Stimulated activated CD4-positive, alpha-beta T cell treated with anti-CD3 and anti-CD28 coated beads, Interleukin-15, amount 100 ng/mL, for 24 hours (primary cell): ENCODE measurements at regions not wholly inside any gene's neighbourhood (a gene's known extent, or its start where the extent isn't known, plus 50 kb on each side); places are given as distances from the start of the nearest gene placed in this dataset.
"Not testable (repeated sequence)": the region's sequence is repeated elsewhere in the genome, so short reads cannot be mapped to it uniquely, and the experiment has no call there.

ENCODE experiments used
- DNase-seq: peaks from one replicate; pipeline ENCODE4 v3.0.0-alpha.2; 2020

DNA sequence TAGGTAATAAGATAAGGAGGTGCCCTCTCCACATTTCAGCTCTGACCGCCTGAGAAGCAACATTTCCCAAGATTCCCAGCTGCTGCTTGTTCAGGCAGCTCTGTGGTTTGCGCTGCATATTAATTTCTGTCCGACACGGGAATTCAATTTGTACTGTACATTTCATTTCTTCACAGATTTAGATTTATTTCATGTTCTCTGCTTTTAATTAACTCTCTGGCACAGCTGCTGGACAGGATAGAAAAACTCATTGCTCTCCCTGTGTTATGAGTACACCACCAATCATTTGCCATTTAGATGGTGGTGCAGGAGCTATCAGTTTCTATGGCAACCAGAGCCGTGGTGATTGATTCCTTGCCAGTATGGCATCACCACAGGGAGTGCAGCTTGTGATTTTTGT is 558.5 kb downstream of the DMRTA1 start:
- no peak for DNase-seq

DNA sequence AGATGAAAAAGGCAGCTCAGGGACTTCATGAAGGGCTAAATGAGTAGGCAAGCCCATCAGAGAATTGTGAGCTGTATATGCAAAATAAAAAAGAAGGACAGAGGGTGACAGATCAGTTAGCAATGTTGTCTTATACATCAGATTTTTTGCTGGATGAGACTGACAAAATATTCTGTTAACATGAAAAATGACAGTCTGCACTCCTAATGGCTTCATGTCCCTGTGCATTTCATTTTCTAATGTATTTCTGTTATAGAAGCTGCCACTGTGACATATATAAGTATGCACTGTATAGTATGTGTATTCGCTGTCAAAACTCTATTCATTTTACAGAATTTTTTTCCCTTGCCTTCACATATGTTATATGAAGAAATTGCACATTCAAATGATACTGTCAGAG is 559.5 kb downstream of the DMRTA1 start:
- no peak for DNase-seq

DNA sequence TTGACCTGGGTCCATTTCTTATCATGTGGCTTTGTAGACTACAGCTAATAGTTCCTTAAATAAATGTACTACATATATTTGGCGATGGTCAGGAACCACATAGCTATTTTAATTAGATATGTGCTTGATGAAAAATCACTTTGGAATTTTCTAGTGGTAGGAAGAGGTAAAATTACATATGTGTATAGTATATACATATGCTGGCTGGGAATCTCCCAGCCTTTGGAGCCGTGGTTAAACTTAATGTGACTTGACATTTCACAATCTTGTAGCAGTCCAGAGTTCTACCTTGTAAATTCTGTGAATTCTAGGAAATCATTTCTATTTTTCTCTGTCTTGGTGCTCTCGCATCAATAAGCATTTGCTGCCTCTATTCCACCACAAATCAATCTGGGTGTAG is 565.0 kb downstream of the DMRTA1 start:
- no peak for DNase-seq

DNA sequence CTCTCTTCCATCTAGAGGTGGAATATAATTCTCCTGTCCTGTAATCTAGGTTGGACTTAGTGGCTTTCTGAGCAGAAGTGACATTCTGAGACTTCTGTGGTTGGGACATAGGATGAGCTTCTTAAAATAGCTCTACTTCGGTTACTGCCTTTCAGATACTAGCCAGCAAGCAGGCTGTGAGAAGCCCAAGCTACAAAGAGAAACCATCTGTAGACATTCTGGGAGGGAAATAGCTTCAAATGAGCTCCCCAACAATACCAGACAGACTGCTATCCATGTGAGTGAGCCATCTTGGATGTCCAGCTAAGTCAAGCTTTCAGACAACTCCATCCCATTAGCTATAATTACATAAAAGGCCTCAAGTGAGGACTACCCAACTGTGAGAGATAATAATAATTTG is 568.9 kb downstream of the DMRTA1 start:
- DNase-seq: no peak

DNA sequence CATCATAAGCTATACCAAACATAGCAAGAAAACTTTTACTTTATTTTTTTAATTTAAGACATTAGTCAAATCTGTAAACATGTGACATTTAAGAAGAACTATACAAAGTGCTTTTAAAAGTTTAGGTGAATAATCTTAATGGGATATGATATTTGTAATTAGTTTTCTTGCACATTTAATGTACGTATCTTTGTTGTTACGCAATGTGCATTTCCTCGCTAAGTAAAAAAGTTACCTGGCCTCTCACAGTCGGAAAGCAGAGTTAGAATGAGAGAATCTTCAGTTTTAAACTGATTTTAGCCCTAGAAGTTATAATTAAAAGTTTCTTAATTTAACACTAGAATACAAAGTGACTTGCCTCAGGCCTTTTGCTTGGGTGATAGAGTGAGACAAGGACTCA is 589.8 kb downstream of the DMRTA1 start:
- no peak for DNase-seq

DNA sequence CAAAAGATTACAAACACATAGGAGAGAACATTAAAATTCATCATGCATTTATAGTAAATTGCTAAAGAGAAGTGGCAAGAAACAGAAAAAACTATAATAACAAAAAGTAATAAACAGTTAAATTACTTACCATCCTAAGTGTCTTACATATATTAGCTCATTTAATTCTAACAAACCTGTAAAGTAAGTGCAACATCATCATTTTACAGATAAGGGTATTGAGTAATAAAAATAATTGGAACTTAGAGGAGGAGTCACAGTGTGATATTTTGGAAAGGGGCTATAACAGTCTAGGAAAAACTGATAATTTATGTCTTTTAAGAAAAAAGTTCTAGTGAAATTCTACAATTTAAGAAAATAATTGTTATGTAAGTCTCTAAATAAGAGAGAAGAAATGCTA is 592.8 kb downstream of the DMRTA1 start:
- no peak for DNase-seq

DNA sequence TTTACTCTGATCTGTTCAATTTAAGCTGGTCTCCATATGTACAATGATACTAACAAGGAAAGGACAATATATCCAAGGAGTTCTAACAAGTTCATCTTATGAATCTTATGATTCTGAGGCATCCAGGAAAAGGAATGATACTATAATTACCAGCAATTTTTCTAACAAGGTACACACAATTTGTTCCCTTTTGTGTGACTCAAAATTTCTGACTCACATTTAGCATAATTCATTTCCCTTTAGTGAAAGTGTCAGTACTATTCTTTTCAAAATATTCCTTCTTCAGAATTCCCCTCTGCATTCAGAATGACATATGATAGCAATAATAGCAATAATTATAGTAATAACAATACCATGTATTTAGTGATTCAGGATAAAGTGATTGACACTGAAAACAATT is 594.8 kb downstream of the DMRTA1 start:
- DNase-seq: no peak

DNA sequence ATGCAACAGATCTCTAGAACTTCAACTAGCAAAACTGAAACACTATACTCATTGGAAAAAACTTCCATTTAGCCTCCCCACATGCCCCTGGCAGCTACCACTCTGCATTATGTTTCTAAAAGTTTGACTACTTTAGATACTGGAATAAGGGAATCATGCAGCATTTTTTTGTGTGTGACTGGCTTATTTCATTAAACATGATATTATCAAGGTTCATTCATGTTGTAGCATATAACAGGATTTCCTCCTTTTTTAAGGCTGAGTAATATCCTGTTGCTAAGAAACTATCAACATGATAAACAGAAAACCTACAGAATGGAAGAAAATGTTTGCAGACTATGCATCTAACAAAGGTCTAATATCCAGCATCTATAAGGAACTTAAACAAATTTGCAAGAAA is 597.9 kb downstream of the DMRTA1 start:
- DNase-seq: no peak

DNA sequence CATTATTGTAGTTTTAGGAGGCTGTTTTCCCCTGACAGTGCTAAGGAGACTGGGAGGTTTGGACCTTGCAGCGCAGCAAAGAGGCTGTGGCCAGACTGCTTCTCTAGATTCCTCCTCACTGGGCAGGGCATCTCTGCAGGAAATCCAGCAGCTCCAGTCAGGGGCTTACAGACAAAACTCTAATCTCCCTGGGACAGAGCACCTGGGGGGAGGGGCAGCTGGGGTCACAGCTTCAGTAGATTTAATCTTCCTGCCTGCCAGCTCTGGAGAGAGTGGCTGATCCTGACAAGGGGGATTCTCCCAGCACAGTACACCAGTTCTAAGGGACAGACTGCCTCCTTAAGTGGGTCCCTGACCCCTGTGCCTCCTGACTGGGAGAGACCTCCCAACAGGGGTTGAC is 599.4 kb downstream of the DMRTA1 start:
- DNase-seq: not testable (repeated sequence)

DNA sequence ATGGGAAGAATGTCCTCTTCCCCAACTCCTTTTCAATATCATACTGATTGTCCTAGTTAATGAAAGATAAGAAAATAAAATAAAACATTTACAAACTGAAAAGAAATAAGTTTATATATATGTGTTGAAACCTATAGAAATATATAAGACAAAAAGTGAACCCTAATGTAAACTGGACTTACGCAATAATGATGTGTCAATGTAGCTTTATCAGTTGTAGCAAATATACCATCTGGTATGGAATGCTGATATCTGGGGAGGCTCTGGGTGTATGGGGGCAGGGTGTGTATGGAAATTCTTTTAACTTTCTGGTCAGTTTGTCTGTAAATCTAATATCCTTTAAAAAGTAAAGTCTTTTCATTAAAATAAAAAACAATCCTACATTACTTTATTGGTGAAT is 603.9 kb downstream of the DMRTA1 start:
- no peak for DNase-seq

DNA sequence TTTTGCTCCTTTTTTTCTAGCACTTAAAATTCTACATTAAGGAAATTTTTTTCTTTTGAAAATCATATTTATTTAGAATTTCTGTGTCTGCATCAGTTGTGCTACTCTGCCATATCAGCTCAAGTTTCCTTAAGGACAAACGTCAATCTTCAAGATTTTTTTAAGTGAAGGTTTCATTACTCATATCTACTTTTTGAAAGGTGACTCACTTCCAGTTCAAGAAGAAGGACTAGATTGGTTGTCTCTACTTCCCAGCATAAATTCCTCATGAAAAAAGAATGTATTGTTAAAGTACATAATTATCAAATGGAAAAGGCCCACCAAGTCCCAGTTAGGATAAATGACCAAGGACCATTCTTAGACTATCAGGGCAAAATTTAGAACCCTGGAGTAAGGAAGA is 626.5 kb downstream of the DMRTA1 start:
- no peak for DNase-seq

DNA sequence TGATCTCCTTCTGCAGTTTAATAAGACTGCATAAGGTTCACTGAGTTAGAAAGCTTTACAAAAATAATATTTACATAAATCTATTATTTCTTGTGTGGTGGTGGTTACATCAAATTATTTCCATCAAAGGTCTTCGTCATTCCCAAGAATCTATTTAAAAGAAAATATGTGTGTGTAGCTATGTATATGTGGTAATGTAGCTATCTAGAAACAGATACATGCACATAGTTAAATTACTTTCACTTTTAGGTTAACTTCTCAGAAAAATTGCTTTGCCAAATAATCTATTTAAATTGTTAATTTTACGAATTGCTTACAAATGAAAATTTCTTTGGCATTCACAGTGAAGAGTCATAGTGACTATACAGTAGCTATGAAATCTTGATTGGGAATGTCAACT is 633.2 kb downstream of the DMRTA1 start:
- no peak for DNase-seq

DNA sequence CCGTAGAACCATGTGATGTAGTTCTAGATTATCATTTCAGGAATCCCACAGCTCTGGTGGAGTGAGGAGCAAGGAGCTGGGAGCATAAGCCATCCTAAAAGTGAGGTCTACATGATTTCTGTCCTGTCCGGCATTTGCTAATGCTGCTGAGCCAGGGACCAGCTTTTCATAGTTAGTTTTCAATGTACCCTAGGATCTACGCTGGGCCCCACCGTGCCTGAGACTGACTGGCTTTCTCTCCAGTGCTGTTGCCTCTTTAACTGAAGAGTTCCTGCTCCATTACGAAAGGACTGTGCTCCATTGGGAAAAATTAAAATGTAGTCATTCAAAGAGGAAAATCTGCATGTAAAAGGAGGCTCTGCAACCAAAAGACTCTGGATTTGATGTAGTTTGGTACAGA is 634.8 kb downstream of the DMRTA1 start:
- DNase-seq: no peak

DNA sequence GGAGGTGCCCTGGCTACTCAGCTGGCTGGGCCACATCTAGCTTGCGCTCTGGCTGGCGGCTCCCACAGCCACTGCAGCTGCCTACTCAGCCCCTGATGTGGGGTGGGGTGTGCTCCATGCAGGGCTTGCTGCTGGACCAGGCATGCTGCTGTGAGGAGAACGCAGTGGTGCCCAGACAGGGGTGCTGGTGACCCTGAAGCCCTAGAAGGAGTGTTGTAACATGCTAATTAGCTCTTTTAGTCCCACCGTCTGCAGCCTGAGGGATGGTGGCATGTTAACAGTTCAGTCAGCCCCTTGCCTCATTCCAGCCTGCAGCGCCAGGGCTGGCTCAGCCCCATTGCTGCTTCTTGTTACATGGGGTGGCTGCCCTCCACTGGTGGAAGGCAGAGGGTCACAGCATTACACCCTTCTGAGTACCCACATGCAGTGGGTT is 642.3 kb downstream of the DMRTA1 start:
- no peak for DNase-seq

DNA sequence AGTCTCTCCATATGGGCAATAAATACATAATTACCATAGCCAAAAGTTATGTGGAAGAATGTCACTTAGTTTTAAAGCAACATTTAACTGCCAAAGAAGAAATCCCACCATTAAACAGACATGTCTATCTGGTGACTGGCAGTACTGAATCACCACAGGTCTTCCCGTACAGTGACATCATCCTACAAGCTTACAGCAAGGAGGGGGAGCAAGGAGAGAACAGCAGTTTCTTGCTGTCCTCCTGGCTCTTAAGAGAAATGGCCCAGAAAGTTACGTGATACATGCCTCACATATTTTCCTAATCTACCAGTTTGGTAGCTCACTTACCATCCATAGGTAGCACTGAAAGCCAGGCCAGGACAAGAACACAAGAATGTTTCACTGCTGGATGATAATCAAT is 671.0 kb downstream of the DMRTA1 start:
- no peak for DNase-seq

DNA sequence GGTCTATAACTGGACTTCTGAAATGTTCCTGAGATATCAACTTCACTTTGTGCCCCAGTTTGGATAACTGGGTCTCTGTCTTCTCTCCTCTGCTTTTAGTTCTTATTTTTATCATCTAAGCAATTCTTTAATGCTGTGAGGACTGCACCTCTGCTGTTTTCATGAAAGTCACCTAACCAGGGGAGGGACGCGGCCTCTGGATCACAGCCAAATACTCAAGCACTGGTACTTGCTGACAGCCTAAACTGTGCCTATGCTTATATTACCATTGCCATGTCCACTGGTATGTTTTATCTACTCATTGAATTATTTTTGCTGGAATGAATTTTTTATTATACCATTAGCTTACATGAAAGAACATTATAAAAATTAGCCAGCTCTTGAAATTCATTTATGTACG is 674.0 kb downstream of the DMRTA1 start:
- DNase-seq: no peak

DNA sequence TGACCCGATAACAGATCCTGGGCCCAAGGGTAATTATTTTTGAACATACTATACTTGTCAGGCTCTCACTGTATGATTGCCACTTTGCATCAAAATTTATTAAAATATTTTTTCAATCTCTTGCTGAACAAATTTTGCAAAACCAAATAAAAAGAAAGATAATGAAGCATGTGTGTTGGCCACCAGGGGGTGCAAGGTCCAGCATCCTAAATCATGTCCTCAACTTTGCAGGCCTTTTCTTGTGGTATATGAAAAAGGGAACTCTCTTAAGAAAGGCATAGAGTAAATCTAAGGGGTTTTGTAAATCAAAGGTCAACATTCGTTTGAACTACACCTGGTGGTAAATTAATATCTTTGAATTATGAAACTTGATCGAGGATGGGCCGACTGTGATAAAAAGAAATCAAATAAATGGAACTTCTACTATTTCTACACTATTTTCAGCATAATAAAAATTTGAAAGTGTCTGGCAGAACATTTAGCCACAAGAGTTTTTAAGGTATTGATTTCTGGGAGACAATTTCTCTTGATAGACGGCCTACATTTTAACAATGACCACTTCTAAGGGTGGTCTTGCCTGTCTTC is 676.5 kb downstream of the DMRTA1 start:
- DNase-seq: peak; percentile 5

DNA sequence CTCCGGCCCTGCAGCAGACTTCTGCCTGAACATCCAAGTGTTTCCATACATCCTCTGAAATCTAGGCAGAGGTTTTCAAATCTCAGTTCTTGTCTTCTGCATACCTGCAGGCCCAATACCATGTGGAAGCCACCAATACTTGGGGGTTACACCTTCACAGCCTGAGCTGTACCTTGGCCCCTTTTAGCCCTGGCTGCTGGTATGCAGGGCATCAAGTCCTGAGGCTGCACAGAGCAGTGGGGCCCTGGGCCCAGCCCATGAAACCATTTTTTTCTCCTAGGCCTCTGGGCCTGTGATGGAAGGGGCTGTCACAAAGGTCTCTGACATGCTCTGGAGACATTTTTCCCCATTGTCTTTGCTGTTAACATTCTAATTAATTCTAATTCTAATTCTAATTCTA is 680.6 kb downstream of the ELAVL2 start:
- no peak for DNase-seq

DNA sequence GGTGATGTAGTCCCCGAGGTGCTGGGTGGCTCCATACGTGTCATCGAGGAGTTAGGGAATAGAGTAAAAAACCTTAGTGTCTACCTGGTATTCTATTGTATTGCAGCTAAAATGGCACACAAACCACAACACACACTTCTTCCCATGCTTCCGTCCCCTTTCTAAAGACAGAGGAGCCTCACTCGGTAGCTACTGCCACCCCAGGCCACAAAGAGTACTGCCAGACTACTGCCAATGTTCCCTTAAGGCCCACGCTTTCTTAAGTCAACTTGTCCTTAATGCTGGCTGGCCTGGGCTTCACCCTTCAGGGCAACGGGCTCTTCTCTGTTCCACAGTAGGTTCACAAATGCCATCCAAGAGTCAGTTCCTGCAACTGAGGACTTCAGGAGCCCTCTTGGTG is 673.0 kb downstream of the ELAVL2 start:
- DNase-seq: no peak

DNA sequence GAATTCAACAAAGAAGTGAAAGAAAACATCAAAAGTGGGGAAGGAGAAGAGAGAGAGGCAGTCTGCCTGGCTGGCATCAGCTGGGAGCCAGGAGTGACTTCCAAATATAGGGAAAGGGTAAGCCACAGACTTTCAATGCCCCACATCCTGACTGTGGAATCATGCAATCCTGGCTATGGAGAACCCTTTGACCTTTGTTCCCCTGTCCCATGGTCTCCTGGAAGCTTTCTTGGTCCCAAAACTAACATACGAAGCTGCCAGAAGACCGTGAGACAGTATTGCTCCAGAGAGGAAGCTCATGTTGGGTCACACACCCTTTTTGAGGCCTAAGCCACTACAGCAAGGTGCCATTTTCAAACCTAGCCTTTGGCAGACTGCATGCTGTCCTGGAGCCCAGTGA is 665.5 kb downstream of the ELAVL2 start:
- DNase-seq: no peak

DNA sequence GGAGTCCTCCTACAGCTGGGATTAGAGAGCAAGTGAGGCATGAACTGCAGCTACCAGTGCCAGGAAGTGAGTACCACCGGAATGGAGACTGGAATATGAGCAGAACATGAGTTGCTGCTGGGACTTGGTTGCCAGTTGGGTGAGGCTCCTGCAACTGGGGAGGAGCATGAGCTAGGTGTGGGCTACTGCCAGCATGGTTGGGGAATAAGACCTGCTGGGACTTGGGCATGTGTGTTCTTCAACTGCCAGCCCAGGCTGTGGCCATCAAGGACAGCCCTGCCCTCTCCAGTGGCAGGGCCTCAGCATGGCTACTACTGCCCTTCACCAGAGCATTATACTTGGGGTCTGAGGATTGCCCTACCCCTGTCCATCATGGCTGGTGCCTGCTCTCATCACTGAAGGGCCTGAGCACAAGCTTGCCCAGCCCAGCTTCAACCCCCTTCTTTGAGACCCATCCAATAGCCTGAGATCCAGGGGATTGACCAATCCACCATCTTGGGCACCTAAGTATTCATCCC is 665.0 kb downstream of the ELAVL2 start:
- DNase-seq: no peak

DNA sequence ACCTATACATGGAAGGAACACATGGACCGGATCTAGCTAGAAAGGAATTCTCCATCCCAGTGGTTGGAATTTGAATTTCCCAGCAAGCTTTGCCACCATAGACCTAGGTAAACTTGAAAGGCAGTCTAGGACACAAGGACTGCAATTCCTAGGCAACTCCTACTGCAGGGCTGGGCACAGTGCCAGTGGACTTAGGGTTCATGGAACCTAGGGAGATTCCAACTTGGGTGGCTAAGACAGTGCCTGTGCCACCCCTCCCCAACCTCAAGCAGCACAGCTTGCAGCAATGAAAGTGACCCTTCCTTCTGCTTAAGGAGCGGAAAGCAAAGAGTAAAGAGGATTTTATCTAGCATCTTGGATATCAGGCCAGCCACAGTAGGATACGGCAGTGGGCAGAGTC is 663.3 kb downstream of the ELAVL2 start:
- no peak for DNase-seq

DNA sequence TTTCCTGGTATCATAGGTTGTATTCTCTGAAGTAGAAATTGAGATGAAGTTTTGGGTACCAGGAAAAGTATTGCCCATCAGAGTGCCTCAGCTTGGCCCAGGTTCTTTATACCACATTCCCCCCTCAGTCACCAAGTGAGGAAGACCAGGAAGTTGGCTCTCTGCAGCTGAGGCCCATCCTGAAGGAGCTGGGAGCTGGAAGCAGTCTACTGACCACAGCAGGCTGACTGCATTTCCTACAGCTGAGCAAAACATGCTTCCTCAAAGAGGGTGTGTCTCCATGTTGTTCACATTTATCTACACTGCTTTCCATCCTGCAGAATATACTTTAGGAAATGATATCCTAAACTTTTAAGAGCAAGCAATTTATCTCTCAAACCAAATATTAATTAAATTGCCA is 654.6 kb downstream of the ELAVL2 start:
- no peak for DNase-seq

DNA sequence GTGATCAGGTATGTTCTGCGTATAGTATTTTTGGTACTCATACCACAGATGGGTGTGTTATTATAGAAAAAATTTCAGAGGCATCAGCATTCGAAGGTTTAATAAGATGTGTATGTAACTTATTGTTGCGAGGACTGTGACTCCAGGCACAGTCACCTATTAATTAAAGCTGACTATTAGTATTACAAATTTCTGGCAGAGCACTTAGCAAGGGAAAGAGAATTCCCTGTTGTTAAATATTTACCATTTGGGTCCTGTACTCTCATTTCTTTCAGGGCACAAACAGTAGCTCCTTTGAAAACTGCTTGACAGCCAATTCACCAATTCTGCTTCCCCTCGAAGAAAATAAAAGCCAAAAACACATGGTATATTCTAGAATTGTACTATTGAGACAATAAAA is 653.8 kb downstream of the ELAVL2 start:
- DNase-seq: no peak

DNA sequence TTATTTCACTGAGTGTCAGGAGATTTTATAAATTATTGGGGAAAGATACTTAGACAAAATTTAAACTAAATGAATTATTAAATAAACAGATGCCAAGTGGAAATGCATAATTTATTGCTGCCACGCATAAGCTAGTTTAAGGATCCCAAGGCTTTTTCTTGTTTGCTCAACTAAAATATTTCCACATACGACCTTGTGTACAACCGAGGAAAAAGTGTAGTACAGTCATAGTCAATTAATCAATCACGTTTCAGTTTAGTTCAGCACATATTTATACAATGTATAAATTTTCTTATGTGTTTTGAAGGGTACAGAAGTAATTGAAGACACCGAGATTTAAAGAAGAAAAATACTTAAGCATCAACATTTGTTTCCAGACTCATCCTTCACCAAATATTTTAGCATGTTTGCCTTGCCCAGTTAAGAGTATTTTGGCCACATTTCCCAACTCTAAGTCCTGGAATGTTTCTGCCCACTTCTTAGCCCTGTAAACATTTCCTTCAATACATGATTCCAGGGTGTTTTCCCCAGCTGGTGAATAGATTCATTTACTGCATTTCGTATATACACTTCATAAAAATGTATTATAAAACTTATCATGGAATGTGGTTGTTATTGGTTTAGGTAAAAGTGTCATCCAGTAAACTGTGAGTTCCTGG is 652.9 kb downstream of the ELAVL2 start:
- DNase-seq: no peak
